GM12878 (cell line): ENCODE measurements at regions not wholly inside any gene's neighbourhood (a gene's known extent, or its start where the extent isn't known, plus 50 kb on each side); places are given as distances from the start of the nearest gene placed in this dataset.

Experiments used
- ATAC-seq: fragments of 200-7000 bp; cut with Tn5 transposase; 3 replicates; pipeline ENCODE4 v1.9.1; 2020; ENCODE audit warnings: mild to moderate bottlenecking, moderate library complexity
- BruUV-seq: library from RNA; stranded (reverse); fragments of 400-500 nt; replicated peaks from 2 replicates; lab custom pipeline; 2021; lab: Mats Ljungman, UMichigan
- CTCF ChIA-PET: fragments of 300-600 bp; sonication (Branson Sonifier 250); formaldehyde crosslinking; extraction: SDS; loops from one replicate; lab custom pipeline; 2021; ENCODE audit warnings: inconsistent platforms; lab: Yijun Ruan, JAX
- POLR2A ChIA-PET: fragments of 350-600 bp; formaldehyde crosslinking; extraction: SDS; loops from one replicate; lab custom pipeline; 2021; ENCODE audit warnings: inconsistent platforms; lab: Charles Lee
- RAD21 ChIA-PET: fragments of 300-600 bp; sonication (Branson Sonifier 250); formaldehyde crosslinking; loops from one replicate; lab custom pipeline; 2023; ENCODE audit warnings: antibody characterized with exemption; ENCODE audit not compliant: unreplicated experiment; lab: Charles Lee
- SMC1A ChIA-PET: fragments of 300-600 bp; sonication (Branson Sonifier 250); formaldehyde crosslinking; loops from one replicate; lab custom pipeline; 2023; ENCODE audit not compliant: unreplicated experiment, uncharacterized antibody; lab: Charles Lee
- DNase-seq: peaks from one replicate; pipeline ENCODE4 v3.0.0-alpha.2; 2011; ENCODE audit warnings: low read depth, low spot score
- FAIRE-seq: peaks from 3 replicates; lab custom pipeline; 2011; peaks lifted over from hg19 to GRCh38; lab: Jason Lieb, UNC
- H2AFZ ChIP-seq: 2 replicates; pipeline ENCODE4 v1.6.0; 2011; ENCODE audit warnings: low read depth, low read length, control low read depth; ENCODE audit not compliant: control insufficient read depth
- H3K27ac ChIP-seq: 2 replicates; pipeline ENCODE4 v1.5.1; 2011; ENCODE audit warnings: control low read depth; ENCODE audit not compliant: control insufficient read depth, insufficient read depth
- H3K27me3 ChIP-seq, 2 experiments: replicated peaks in 1 of 2; 2 replicates each; pipeline versions ENCODE4 v1.6.0 to v1.6.1; 2011; ENCODE audit warnings: low read length in 1 of 2; ENCODE audit not compliant: control insufficient read depth in 2 of 2, insufficient read depth in 2 of 2
- H3K36me3 ChIP-seq, 2 experiments: 2 replicates each; pipeline ENCODE4 v1.5.1; 2011; ENCODE audit warnings: low read length in 1 of 2; ENCODE audit not compliant: control insufficient read depth in 2 of 2, insufficient read depth in 2 of 2
- H3K4me1 ChIP-seq: 2 replicates; pipeline ENCODE4 v1.6.1; 2011; ENCODE audit warnings: mild to moderate bottlenecking, low read length, moderate library complexity, mixed read lengths; ENCODE audit not compliant: control insufficient read depth, insufficient read depth
- H3K4me2 ChIP-seq: 2 replicates; pipeline ENCODE4 v1.6.0; 2011; ENCODE audit warnings: control low read depth; ENCODE audit not compliant: control insufficient read depth, insufficient read depth
- H3K4me3 ChIP-seq: fragments of 200-600 bp; sonication (generic); 2 replicates; pipeline ENCODE4 v1.5.1; 2016
- H3K79me2 ChIP-seq: 2 replicates; pipeline ENCODE4 v1.6.0; 2011; ENCODE audit warnings: low read length; ENCODE audit not compliant: control insufficient read depth, insufficient read depth
- H3K9ac ChIP-seq: 2 replicates; pipeline ENCODE4 v1.8.0; 2011; ENCODE audit warnings: low read length, control low read depth, mixed read lengths; ENCODE audit not compliant: control insufficient read depth, insufficient read depth
- H3K9me3 ChIP-seq: replicated peaks from 3 replicates; pipeline ENCODE4 v1.5.1; 2011; ENCODE audit warnings: mild to moderate bottlenecking, low read length; ENCODE audit not compliant: control insufficient read depth, insufficient read depth
- H4K20me1 ChIP-seq: 2 replicates; pipeline ENCODE4 v1.6.0; 2011; ENCODE audit not compliant: control insufficient read depth, insufficient read depth
- ATF3 ChIP-seq: IDR thresholded peaks from 2 replicates; pipeline ENCODE4 v1.6.1; 2011; ENCODE audit warnings: low read depth, mild to moderate bottlenecking, low read length, moderate library complexity, borderline replicate concordance; ENCODE audit errors: extremely low read depth
- CEBPB ChIP-seq, 2 experiments: fragments of 150-350 bp in 1 of 2; IDR thresholded peaks; 2 replicates each; pipeline ENCODE4 v1.6.1; 2012 to 2014; ENCODE audit warnings: low read depth in 2 of 2, low read length in 2 of 2, borderline replicate concordance in 1 of 2, inconsistent platforms in 1 of 2
- HCFC1 ChIP-seq: fragments of 150-350 bp; IDR thresholded peaks from 2 replicates; pipeline ENCODE4 v1.6.1; 2014; ENCODE audit warnings: low read length
- HDAC6 ChIP-seq: fragments of 200-600 bp; sonication (generic); IDR thresholded peaks from one replicate; pipeline ENCODE4 v1.8.0; 2017; ENCODE audit warnings: antibody characterized with exemption; ENCODE audit not compliant: unreplicated experiment
- JUNB ChIP-seq: IDR thresholded peaks from 2 replicates; pipeline ENCODE4 v1.6.1; 2016; ENCODE audit warnings: antibody characterized with exemption, mild to moderate bottlenecking
- KAT2A ChIP-seq: conservative IDR thresholded peaks from 2 replicates; pipeline ENCODE4 v1.6.1; 2011; ENCODE audit warnings: low read depth, low read length; ENCODE audit not compliant: control insufficient read depth
- MEF2A ChIP-seq: IDR thresholded peaks from 2 replicates; pipeline ENCODE4 v1.6.1; 2011; ENCODE audit warnings: low read depth, mild to moderate bottlenecking, low read length, moderate library complexity; ENCODE audit not compliant: insufficient read depth
- NKRF ChIP-seq: fragments of 450-650 bp; conservative IDR thresholded peaks from 2 replicates; pipeline ENCODE4 v1.6.1; 2017; ENCODE audit warnings: mild to moderate bottlenecking, moderate library complexity
- PAX8 ChIP-seq: fragments of 450-650 bp; IDR thresholded peaks from 2 replicates; pipeline ENCODE4 v1.6.1; 2017; ENCODE audit warnings: mild to moderate bottlenecking, moderate library complexity
- SMC3 ChIP-seq: IDR thresholded peaks from 2 replicates; pipeline ENCODE4 v1.6.1; 2011; ENCODE audit warnings: low read length, improper control_type of control experiment, borderline replicate concordance
- ZNF24 ChIP-seq: fragments of 450-650 bp; IDR thresholded peaks from 2 replicates; pipeline ENCODE4 v1.6.1; 2017; ENCODE audit warnings: antibody characterized with exemption, mild to moderate bottlenecking
- WGBS: methylation state at CpG from one replicate; pipeline ENCODE4 v1.1.6; 2016; ENCODE audit warnings: low lambda C conversion rate; ENCODE audit not compliant: insufficient replicate concordance, insufficient coverage; ENCODE audit errors: missing lambda C conversion rate; 5-methylcytosine and 5-hydroxymethylcytosine counted together
- in situ Hi-C: fragments of 300-500 bp; cut with MboI; formaldehyde crosslinking; loops from 9 replicates; pipeline ENCODE4 v1.14.3; 2018; ENCODE audit warnings: mixed read lengths
- intact Hi-C: fragments of 100-400 bp; cut with micrococcal nuclease; formaldehyde crosslinking; loops from one replicate; pipeline ENCODE4 v1.14.2; 2022; ENCODE audit not compliant: unreplicated experiment

- TF ChIP-seq CEBPB (IDR thresholded peaks at IDR 0.05; ENCODE audit: borderline replicate concordance in 1 of 2, low read depth in 2 of 2, low read length in 2 of 2): no peak
- no peak for TF ChIP-seq ATF3
- no peak for TF ChIP-seq NKRF
- no peak for TF ChIP-seq MEF2A
- no peak for TF ChIP-seq SMC3
- TF ChIP-seq JUNB: no peak
- TF ChIP-seq ZNF24: no peak
Measured at GRCh38 chr10:6850452-6850851, 270.4 kb upstream of the PRKCQ start (continued).

GRCh38 chr10:6847561-6847960, 267.5 kb upstream of the PRKCQ start:
- CTCF ChIA-PET: no interaction called here
- no peak for FAIRE-seq
- no peaks in the 10 kb centered on the region; a peak in 1 of 4 replicates for H3K27me3 ChIP-seq

More at GRCh38 chr10:6847561-6847960, 267.5 kb upstream of the PRKCQ start:
- no peak overlapping the region for H3K4me3 ChIP-seq
- ATAC-seq: no peak
- H3K4me2 ChIP-seq: no peak overlapping the region
- in situ Hi-C loops: loop anchor here (25.0 kb wide), 1 partner anchor 110 kb away; no protein-coding TSS in a partner anchor
- POLR2A ChIA-PET: no interaction called here
- 67% methylated on average over 3 of the region's 3 CpGs for WGBS
- TF ChIP-seq PAX8 (no peak), KAT2A (no peak), HCFC1 (no peak), HDAC6 (no peak)
- RAD21 ChIA-PET: no interaction called here
- H2AFZ ChIP-seq: no peak overlapping the region
- SMC1A ChIA-PET: no interaction called here
- no TSS peak for BruUV-seq
- no peaks in the 10 kb centered on the region for H3K4me1 ChIP-seq
- no peaks in the 10 kb centered on the region for H3K9me3 ChIP-seq
- DNase-seq: no peak
- intact Hi-C loops: no loop called here
- no peak overlapping the region for H3K9ac ChIP-seq
- H3K27ac ChIP-seq: no peak overlapping the region
- H4K20me1 ChIP-seq: no peaks in the 10 kb centered on the region
- no peaks in the 10 kb centered on the region for H3K79me2 ChIP-seq
- no peaks in the 10 kb centered on the region for H3K36me3 ChIP-seq
